IMR-90 (cell line): ENCODE measurements at regions not wholly inside any gene's neighbourhood (a gene's known extent, or its start where the extent isn't known, plus 50 kb on each side); places are given as distances from the start of the nearest gene placed in this dataset.

Source experiments
- ATAC-seq: fragments of 200-7000 bp; cut with Tn5 transposase; 2 replicates; pipeline ENCODE4 v1.9.1; 2020; ENCODE audit warnings: low read depth, mild to moderate bottlenecking, moderate library complexity
- BruUV-seq: library from RNA; stranded (reverse); fragments of 400-500 nt; replicated peaks from 2 replicates; lab custom pipeline; 2021; lab: Mats Ljungman, UMichigan
- CTCF ChIA-PET: fragments of 300-600 bp; formaldehyde crosslinking; extraction: SDS; loops from one replicate; lab custom pipeline; 2021; ENCODE audit warnings: antibody characterized with exemption; lab: Yijun Ruan, JAX
- POLR2A ChIA-PET: fragments of 300-600 bp; sonication (Branson Sonifier 250); formaldehyde crosslinking; loops from one replicate; lab custom pipeline; 2022; ENCODE audit warnings: antibody characterized with exemption; ENCODE audit not compliant: unreplicated experiment; lab: Charles Lee
- DNase-seq: peaks from one replicate; pipeline ENCODE4 v3.0.0; 2013
- H2AFZ ChIP-seq: replicated peaks from 2 replicates; pipeline ENCODE3; 2013; ENCODE audit warnings: low read length, mild to moderate bottlenecking; ENCODE audit not compliant: poor library complexity
- H2AK5ac ChIP-seq: 2 replicates; pipeline ENCODE4 v1.6.1; 2013; ENCODE audit warnings: low read depth, low read length, inconsistent platforms
- H2AK9ac ChIP-seq: replicated peaks from 2 replicates; pipeline ENCODE3; 2013; ENCODE audit warnings: mild to moderate bottlenecking, low read depth, low read length, moderate library complexity; ENCODE audit not compliant: poor library complexity
- H2BK120ac ChIP-seq: 2 replicates; pipeline ENCODE4 v1.6.1; 2013; ENCODE audit warnings: low read depth, low read length, inconsistent platforms
- H2BK15ac ChIP-seq: 3 replicates; pipeline ENCODE4 v1.6.1; 2013; ENCODE audit warnings: low read depth, low read length, inconsistent platforms
- H2BK20ac ChIP-seq: 2 replicates; pipeline ENCODE4 v1.6.1; 2013; ENCODE audit warnings: low read depth, mild to moderate bottlenecking, inconsistent platforms, low read length, moderate library complexity
- H2BK5ac ChIP-seq: 2 replicates; pipeline ENCODE4 v1.6.1; 2013; ENCODE audit warnings: mild to moderate bottlenecking, low read depth, low read length, inconsistent platforms; ENCODE audit not compliant: poor library complexity, severe bottlenecking
- H3K14ac ChIP-seq: replicated peaks from 2 replicates; pipeline ENCODE4 v1.6.1; 2013; ENCODE audit warnings: low read depth, low read length, inconsistent platforms
- H3K18ac ChIP-seq: 2 replicates; pipeline ENCODE4 v1.6.1; 2013; ENCODE audit warnings: low read depth, low read length, control low read depth
- H3K23ac ChIP-seq: 2 replicates; pipeline ENCODE4 v1.6.1; 2013; ENCODE audit warnings: low read depth, low read length, inconsistent platforms
- H3K27ac ChIP-seq: 2 replicates; pipeline ENCODE4 v1.5.1; 2013; ENCODE audit warnings: mild to moderate bottlenecking, control low read depth, low read length; ENCODE audit not compliant: insufficient read depth
- H3K27me3 ChIP-seq: 2 replicates; pipeline ENCODE4 v1.6.1; 2013; ENCODE audit warnings: low read length; ENCODE audit not compliant: control insufficient read depth, insufficient read depth
- H3K36me3 ChIP-seq: 2 replicates; pipeline ENCODE4 v1.6.1; 2013; ENCODE audit warnings: low read length, mixed read lengths; ENCODE audit not compliant: control insufficient read depth, insufficient read depth
- H3K4ac ChIP-seq: 2 replicates; pipeline ENCODE4 v1.6.1; 2013; ENCODE audit warnings: low read depth, low read length, inconsistent platforms
- H3K4me1 ChIP-seq: 2 replicates; pipeline ENCODE4 v1.6.1; 2013; ENCODE audit warnings: low read length, mixed read lengths; ENCODE audit not compliant: control insufficient read depth, insufficient read depth
- H3K4me2 ChIP-seq: 2 replicates; pipeline ENCODE4 v1.6.1; 2013; ENCODE audit warnings: low read depth, mild to moderate bottlenecking, control low read depth, low read length, moderate library complexity
- H3K4me3 ChIP-seq: 2 replicates; pipeline ENCODE4 v1.5.1; 2013; ENCODE audit warnings: low read depth, mild to moderate bottlenecking, control low read depth, low read length, moderate library complexity; ENCODE audit not compliant: insufficient read depth
- H3K56ac ChIP-seq: 2 replicates; pipeline ENCODE4 v1.6.1; 2013; ENCODE audit warnings: low read length, inconsistent platforms; ENCODE audit not compliant: insufficient read depth; ENCODE audit errors: extremely low read depth
- H3K79me1 ChIP-seq, 2 experiments: 2 replicates each; pipeline ENCODE4 v1.6.1; 2013; ENCODE audit warnings: low read length in 2 of 2, inconsistent platforms in 1 of 2, low read depth in 1 of 2
- H3K9ac ChIP-seq: 2 replicates; pipeline ENCODE4 v1.6.1; 2013; ENCODE audit warnings: low read depth, low read length, control low read depth
- H3K9me1 ChIP-seq: 2 replicates; pipeline ENCODE4 v1.6.1; 2013; ENCODE audit warnings: low read length, inconsistent platforms; ENCODE audit not compliant: insufficient read depth
- H3K9me3 ChIP-seq: 2 replicates; pipeline ENCODE4 v1.6.1; 2013; ENCODE audit warnings: low read length; ENCODE audit not compliant: control insufficient read depth, insufficient read depth
- H4K20me1 ChIP-seq: 2 replicates; pipeline ENCODE4 v1.6.1; 2013; ENCODE audit warnings: low read length, inconsistent platforms; ENCODE audit not compliant: insufficient read depth
- H4K5ac ChIP-seq: 2 replicates; pipeline ENCODE4 v1.6.1; 2013; ENCODE audit warnings: mild to moderate bottlenecking, low read depth, low read length, control low read depth
- H4K8ac ChIP-seq, 2 experiments: 2 replicates each; pipeline ENCODE4 v1.6.1; 2013; ENCODE audit warnings: low read depth in 2 of 2, low read length in 2 of 2, control low read depth in 1 of 2, inconsistent platforms in 1 of 2
- H4K91ac ChIP-seq: 2 replicates; pipeline ENCODE4 v1.6.1; 2013; ENCODE audit warnings: low read depth, low read length, inconsistent platforms; ENCODE audit not compliant: insufficient read depth
- BHLHE40 ChIP-seq: fragments of 150-350 bp; IDR thresholded peaks from 2 replicates; pipeline ENCODE4 v1.6.1; 2016; ENCODE audit warnings: mild to moderate bottlenecking, low read depth, low read length
- CTCF ChIP-seq: conservative IDR thresholded peaks from 2 replicates; pipeline ENCODE4 v1.5.1; 2012; ENCODE audit warnings: mild to moderate bottlenecking, low read depth, low read length, improper control_type of control experiment
- ELK1 ChIP-seq: fragments of 150-350 bp; IDR thresholded peaks from 2 replicates; pipeline ENCODE4 v1.6.1; 2016; ENCODE audit warnings: low read depth, mild to moderate bottlenecking, low read length, moderate library complexity, borderline replicate concordance
- FOS ChIP-seq: fragments of 150-350 bp; IDR thresholded peaks from 2 replicates; pipeline ENCODE4 v1.6.1; 2016; ENCODE audit warnings: low read depth, low read length
- MAFK ChIP-seq: IDR thresholded peaks from 2 replicates; pipeline ENCODE4 v1.6.1; 2012; ENCODE audit warnings: low read depth, low read length, improper control_type of control experiment
- MAZ ChIP-seq: IDR thresholded peaks from 2 replicates; pipeline ENCODE4 v1.6.1; 2012; ENCODE audit warnings: low read depth, mild to moderate bottlenecking, low read length, improper control_type of control experiment, moderate library complexity, borderline replicate concordance
- MXI1 ChIP-seq: IDR thresholded peaks from 2 replicates; pipeline ENCODE4 v1.6.1; 2012; ENCODE audit warnings: low read depth, mild to moderate bottlenecking, low read length, moderate library complexity, borderline replicate concordance
- NFE2L2 ChIP-seq: fragments of 150-350 bp; IDR thresholded peaks from 2 replicates; pipeline ENCODE4 v1.6.1; 2016; ENCODE audit warnings: low read depth, mild to moderate bottlenecking, low read length
- POLR2A ChIP-seq: IDR thresholded peaks from 2 replicates; pipeline ENCODE4 v1.6.1; 2012; ENCODE audit warnings: mild to moderate bottlenecking, low read depth, low read length
- RAD21 ChIP-seq: IDR thresholded peaks from 2 replicates; pipeline ENCODE4 v1.6.1; 2012; ENCODE audit warnings: low read length, improper control_type of control experiment
- RCOR1 ChIP-seq: IDR thresholded peaks from 2 replicates; pipeline ENCODE4 v1.6.1; 2012; ENCODE audit warnings: mild to moderate bottlenecking, low read length, improper control_type of control experiment; ENCODE audit not compliant: insufficient replicate concordance
- USF2 ChIP-seq: fragments of 150-350 bp; IDR thresholded peaks from 2 replicates; pipeline ENCODE4 v1.6.1; 2017; ENCODE audit warnings: mild to moderate bottlenecking, antibody characterized with exemption, low read length, low read depth
- WGBS, 2 experiments: methylation state at CpG; one replicate each; pipeline versions ENCODE4 v1.1.5 to v1.1.7; 2013; ENCODE audit warnings: missing lambda C conversion rate in 2 of 2; ENCODE audit not compliant: insufficient read length in 1 of 2; ENCODE audit errors: extremely low coverage in 2 of 2; 5-methylcytosine and 5-hydroxymethylcytosine counted together
- dilution Hi-C: fragments of 300-500 bp; cut with HindIII; formaldehyde crosslinking; loops from one replicate; pipeline ENCODE4 v1.14.3; 2018; ENCODE audit warnings: low sequenced_read_pairs; ENCODE audit not compliant: unreplicated experiment
- in situ Hi-C: fragments of 300-500 bp; cut with MboI; formaldehyde crosslinking; loops from 3 replicates; pipeline ENCODE4 v1.14.3; 2019; ENCODE audit warnings: low sequenced_read_pairs, inconsistent platforms, mixed read lengths
- intact Hi-C: fragments of 100-400 bp; cut with micrococcal nuclease; formaldehyde crosslinking; loops from 2 replicates; pipeline ENCODE4 v1.10.0; 2022

- dilution Hi-C loops, result no loop called here
- WGBS, 2 experiments, result no CpG with 5 or more reads among the region's 5 CpGs
Observed at GRCh38 chr2:54388076-54388475, 68.1 kb upstream of the SPTBN1 start.

More at GRCh38 chr2:54388076-54388475, 68.1 kb upstream of the SPTBN1 start:
- 0 out of 2 replicates have a peak, but pooled peaks cover 5% of the 10 kb centered on the region for H3K9me1 ChIP-seq
- no peak overlapping the region for H3K4ac ChIP-seq
- no peaks in the 10 kb centered on the region for H3K4me1 ChIP-seq
- intact Hi-C loops, result no loop called here
- peak overlapping the region; percentile 42 for H2AK9ac ChIP-seq
- no peak overlapping the region; the same call in 2 of the 3 replicates for H2BK15ac ChIP-seq
- no peak overlapping the region for H2AK5ac ChIP-seq
- DNase-seq (no peak), ATAC-seq (no peak)
- no peak overlapping the region for H4K8ac ChIP-seq
- POLR2A ChIA-PET, result interaction anchor here (0.6 kb wide), 1 partner anchor 447 kb away, joined by 3 read pairs; no protein-coding TSS in a partner anchor
- BruUV-seq, result no TSS peak
- H3K9ac ChIP-seq, result no peak overlapping the region
- H3K4me3 ChIP-seq, result no peak overlapping the region
- H2AFZ ChIP-seq, result no peak overlapping the region
- H3K4me2 ChIP-seq, result no peak overlapping the region
- H4K20me1 ChIP-seq, result no peaks in the 10 kb centered on the region
- H4K91ac ChIP-seq, result no peak overlapping the region
- no peak overlapping the region for H3K56ac ChIP-seq
- no peak overlapping the region for H3K23ac ChIP-seq
- H3K27me3 ChIP-seq, result no peaks in the 10 kb centered on the region
- H3K9me3 ChIP-seq, result no peaks in the 10 kb centered on the region
- H3K14ac ChIP-seq, result no peak overlapping the region
- no peak overlapping the region for H2BK5ac ChIP-seq
- TF ChIP-seq MAFK, result no peak
- no peak for TF ChIP-seq FOS
- TF ChIP-seq USF2, result no peak
- no peak for TF ChIP-seq POLR2A
- no peak for TF ChIP-seq RAD21
- TF ChIP-seq MXI1, result no peak
- TF ChIP-seq NFE2L2, result no peak
- no peak for TF ChIP-seq RCOR1
- TF ChIP-seq MAZ, result no peak
- no peak for TF ChIP-seq BHLHE40
- no peak for TF ChIP-seq CTCF
- TF ChIP-seq ELK1, result no peak
- in situ Hi-C loops, result no loop called here
- no peak overlapping the region for H3K18ac ChIP-seq
- H3K79me1 ChIP-seq, result no peaks in the 10 kb centered on the region
- H2BK20ac ChIP-seq, result no peak overlapping the region
- H3K27ac ChIP-seq, result no peak overlapping the region
- no peaks in the 10 kb centered on the region for H3K36me3 ChIP-seq
- no peak overlapping the region for H2BK120ac ChIP-seq
- H4K5ac ChIP-seq, result no peak overlapping the region
- CTCF ChIA-PET, result interaction anchor here (1.2 kb wide), 1 partner anchor 10 kb away, joined by 3 read pairs; no protein-coding TSS in a partner anchor
